ENCODE measurements at regions not wholly inside any gene's neighbourhood (a gene's known extent, or its start where the extent isn't known, plus 50 kb on each side); places are given as distances from the start of the nearest gene placed in this dataset.

- TF ChIP-seq, protein P1, sequence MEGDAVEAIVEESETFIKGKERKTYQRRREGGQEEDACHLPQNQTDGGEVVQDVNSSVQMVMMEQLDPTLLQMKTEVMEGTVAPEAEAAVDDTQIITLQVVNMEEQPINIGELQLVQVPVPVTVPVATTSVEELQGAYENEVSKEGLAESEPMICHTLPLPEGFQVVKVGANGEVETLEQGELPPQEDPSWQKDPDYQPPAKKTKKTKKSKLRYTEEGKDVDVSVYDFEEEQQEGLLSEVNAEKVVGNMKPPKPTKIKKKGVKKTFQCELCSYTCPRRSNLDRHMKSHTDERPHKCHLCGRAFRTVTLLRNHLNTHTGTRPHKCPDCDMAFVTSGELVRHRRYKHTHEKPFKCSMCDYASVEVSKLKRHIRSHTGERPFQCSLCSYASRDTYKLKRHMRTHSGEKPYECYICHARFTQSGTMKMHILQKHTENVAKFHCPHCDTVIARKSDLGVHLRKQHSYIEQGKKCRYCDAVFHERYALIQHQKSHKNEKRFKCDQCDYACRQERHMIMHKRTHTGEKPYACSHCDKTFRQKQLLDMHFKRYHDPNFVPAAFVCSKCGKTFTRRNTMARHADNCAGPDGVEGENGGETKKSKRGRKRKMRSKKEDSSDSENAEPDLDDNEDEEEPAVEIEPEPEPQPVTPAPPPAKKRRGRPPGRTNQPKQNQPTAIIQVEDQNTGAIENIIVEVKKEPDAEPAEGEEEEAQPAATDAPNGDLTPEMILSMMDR (IDR thresholded peaks at IDR 0.05): no peak
- TF ChIP-seq POLR2A (IDR thresholded peaks at IDR 0.05; ENCODE audit: low read depth): no peak
Observed at GRCh38 chr13:104426435-104426834, 1360.2 kb upstream of the SLC10A2 start.

Data from esophagus muscularis mucosa (tissue), 3 donors.